ENCODE measurements at regions not wholly inside any gene's neighbourhood (a gene's known extent, or its start where the extent isn't known, plus 50 kb on each side); places are given as distances from the start of the nearest gene placed in this dataset.

DNA sequence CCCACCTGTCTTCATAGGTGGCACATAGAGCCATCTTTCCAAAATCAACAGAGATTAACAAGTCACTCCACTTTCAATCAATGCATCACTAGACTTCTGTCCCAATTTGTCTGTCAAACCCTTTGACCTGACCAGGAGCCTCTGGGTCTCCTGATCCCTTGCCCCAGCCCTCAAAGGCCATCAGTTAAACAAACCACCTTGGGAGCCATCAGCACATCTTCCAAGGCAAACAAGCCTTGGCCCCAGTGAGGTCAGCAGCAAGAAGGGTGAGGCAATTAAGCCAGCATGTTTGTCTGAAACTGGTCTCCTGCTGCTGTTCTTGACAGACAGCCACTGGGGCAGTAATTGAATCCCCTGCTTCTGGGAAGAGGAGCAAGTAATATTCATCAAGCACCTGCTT is 742.8 kb upstream of the TBX3 start:
- H3F3A ChIP-seq (replicated peaks; ENCODE audit: insufficient read depth): no peaks in the 10 kb centered on the region
- H4K20me1 ChIP-seq (ENCODE audit: insufficient read depth): no peaks in the 10 kb centered on the region
- DNase-seq: no peak
- H3K79me2 ChIP-seq (ENCODE audit: insufficient read depth): no peaks in the 10 kb centered on the region
- H3K27ac ChIP-seq (ENCODE audit: low read depth in 2 of 2, low read length in 1 of 2): no peak overlapping the region
- H3K4me3 ChIP-seq (ENCODE audit: low read depth in 2 of 2, low read length in 1 of 2): no peak overlapping the region
- no peak overlapping the region for H3K9ac ChIP-seq
- no peak for TF ChIP-seq TCF12 (IDR thresholded peaks at IDR 0.05)
- TF ChIP-seq MXI1 (IDR thresholded peaks at IDR 0.05; ENCODE audit: low read depth, low read length): no peak
- no peak for TF ChIP-seq SMC3 (IDR thresholded peaks at IDR 0.05; ENCODE audit: low read depth, low read length)
- no peak for TF ChIP-seq TEAD4 (IDR thresholded peaks at IDR 0.05; ENCODE audit: borderline replicate concordance, insufficient read depth)
- TF ChIP-seq, protein P1, sequence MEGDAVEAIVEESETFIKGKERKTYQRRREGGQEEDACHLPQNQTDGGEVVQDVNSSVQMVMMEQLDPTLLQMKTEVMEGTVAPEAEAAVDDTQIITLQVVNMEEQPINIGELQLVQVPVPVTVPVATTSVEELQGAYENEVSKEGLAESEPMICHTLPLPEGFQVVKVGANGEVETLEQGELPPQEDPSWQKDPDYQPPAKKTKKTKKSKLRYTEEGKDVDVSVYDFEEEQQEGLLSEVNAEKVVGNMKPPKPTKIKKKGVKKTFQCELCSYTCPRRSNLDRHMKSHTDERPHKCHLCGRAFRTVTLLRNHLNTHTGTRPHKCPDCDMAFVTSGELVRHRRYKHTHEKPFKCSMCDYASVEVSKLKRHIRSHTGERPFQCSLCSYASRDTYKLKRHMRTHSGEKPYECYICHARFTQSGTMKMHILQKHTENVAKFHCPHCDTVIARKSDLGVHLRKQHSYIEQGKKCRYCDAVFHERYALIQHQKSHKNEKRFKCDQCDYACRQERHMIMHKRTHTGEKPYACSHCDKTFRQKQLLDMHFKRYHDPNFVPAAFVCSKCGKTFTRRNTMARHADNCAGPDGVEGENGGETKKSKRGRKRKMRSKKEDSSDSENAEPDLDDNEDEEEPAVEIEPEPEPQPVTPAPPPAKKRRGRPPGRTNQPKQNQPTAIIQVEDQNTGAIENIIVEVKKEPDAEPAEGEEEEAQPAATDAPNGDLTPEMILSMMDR (IDR thresholded peaks at IDR 0.05): no peak
- TF ChIP-seq FOXJ3 (CRISPR knock-in tag; IDR thresholded peaks at IDR 0.05): no peak
- no peak for TF ChIP-seq NRF1 (IDR thresholded peaks at IDR 0.05; ENCODE audit: low read depth, low read length)
- TF ChIP-seq EP300 (IDR thresholded peaks at IDR 0.05; ENCODE audit: borderline replicate concordance in 1 of 2, low read depth in 1 of 2, low read length in 1 of 2): no peak
- TF ChIP-seq, protein P2, sequence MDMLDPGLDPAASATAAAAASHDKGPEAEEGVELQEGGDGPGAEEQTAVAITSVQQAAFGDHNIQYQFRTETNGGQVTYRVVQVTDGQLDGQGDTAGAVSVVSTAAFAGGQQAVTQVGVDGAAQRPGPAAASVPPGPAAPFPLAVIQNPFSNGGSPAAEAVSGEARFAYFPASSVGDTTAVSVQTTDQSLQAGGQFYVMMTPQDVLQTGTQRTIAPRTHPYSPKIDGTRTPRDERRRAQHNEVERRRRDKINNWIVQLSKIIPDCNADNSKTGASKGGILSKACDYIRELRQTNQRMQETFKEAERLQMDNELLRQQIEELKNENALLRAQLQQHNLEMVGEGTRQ (IDR thresholded peaks at IDR 0.05; ENCODE audit: borderline replicate concordance, low read depth, low read length): no peak
- TF ChIP-seq, protein P3, sequence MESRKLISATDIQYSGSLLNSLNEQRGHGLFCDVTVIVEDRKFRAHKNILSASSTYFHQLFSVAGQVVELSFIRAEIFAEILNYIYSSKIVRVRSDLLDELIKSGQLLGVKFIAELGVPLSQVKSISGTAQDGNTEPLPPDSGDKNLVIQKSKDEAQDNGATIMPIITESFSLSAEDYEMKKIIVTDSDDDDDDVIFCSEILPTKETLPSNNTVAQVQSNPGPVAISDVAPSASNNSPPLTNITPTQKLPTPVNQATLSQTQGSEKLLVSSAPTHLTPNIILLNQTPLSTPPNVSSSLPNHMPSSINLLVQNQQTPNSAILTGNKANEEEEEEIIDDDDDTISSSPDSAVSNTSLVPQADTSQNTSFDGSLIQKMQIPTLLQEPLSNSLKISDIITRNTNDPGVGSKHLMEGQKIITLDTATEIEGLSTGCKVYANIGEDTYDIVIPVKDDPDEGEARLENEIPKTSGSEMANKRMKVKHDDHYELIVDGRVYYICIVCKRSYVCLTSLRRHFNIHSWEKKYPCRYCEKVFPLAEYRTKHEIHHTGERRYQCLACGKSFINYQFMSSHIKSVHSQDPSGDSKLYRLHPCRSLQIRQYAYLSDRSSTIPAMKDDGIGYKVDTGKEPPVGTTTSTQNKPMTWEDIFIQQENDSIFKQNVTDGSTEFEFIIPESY (IDR thresholded peaks at IDR 0.05; ENCODE audit: borderline replicate concordance, low read depth): no peak
- TF ChIP-seq RCOR1 (IDR thresholded peaks at IDR 0.05; ENCODE audit: low read length): no peak
- TF ChIP-seq FOXM1 (IDR thresholded peaks at IDR 0.05; ENCODE audit: low read depth): no peak
- TF ChIP-seq FOSL2 (IDR thresholded peaks at IDR 0.05; ENCODE audit: borderline replicate concordance, low read depth): no peak
- TF ChIP-seq REST (IDR thresholded peaks at IDR 0.05; ENCODE audit: low read depth, low read length): no peak
- TF ChIP-seq NFIC (IDR thresholded peaks at IDR 0.05; ENCODE audit: borderline replicate concordance): no peak
- no peak overlapping the region for H2AFZ ChIP-seq (ENCODE audit: low read depth)
- H3K4me2 ChIP-seq: no peak overlapping the region
- no peaks in the 10 kb centered on the region for H3K36me3 ChIP-seq (replicated peaks in 1 of 2; ENCODE audit: control insufficient read depth in 1 of 2, insufficient read depth in 2 of 2, low read length in 1 of 2)
- no peaks in the 10 kb centered on the region for H3K4me1 ChIP-seq (ENCODE audit: control insufficient read depth in 1 of 2, insufficient read depth in 2 of 2, low read depth in 1 of 2, low read length in 1 of 2)
- H3K9me2 ChIP-seq: no peaks in the 10 kb centered on the region
- no peaks in the 10 kb centered on the region for H3K27me3 ChIP-seq (ENCODE audit: insufficient read depth)
- ChIA-PET CTCF (no interaction called here), POLR2A (no interaction called here)
- no peaks in the 10 kb centered on the region for H3K9me3 ChIP-seq

Measured in SK-N-SH (cell line).